Calu3 (cell line): ENCODE measurements at regions not wholly inside any gene's neighbourhood (a gene's known extent, or its start where the extent isn't known, plus 50 kb on each side); places are given as distances from the start of the nearest gene placed in this dataset.

Experiments used
- BruUV-seq: library from RNA; stranded (reverse); fragments of 400-500 nt; replicated peaks from 2 replicates; lab custom pipeline; 2021; lab: Mats Ljungman, UMichigan
- CTCF ChIA-PET: fragments of 300-600 bp; sonication (Branson Sonifier 250); formaldehyde crosslinking; loops from one replicate; lab custom pipeline; 2022; ENCODE audit warnings: antibody characterized with exemption; lab: Charles Lee
- DNase-seq: peaks from one replicate; pipeline ENCODE4 v3.0.0; 2022
- H3K27ac Mint-ChIP-seq: one replicate; pipeline ENCODE4 v1.8.0; 2022; ENCODE audit warnings: mixed read lengths; ENCODE audit not compliant: unreplicated experiment
- H3K27me3 Mint-ChIP-seq: one replicate; pipeline ENCODE4 v1.8.0; 2022; ENCODE audit warnings: mixed read lengths; ENCODE audit not compliant: unreplicated experiment
- H3K36me3 Mint-ChIP-seq: one replicate; pipeline ENCODE4 v1.8.0; 2022; ENCODE audit warnings: mild to moderate bottlenecking, moderate library complexity, mixed read lengths; ENCODE audit not compliant: insufficient read depth, unreplicated experiment
- H3K4me1 Mint-ChIP-seq: one replicate; pipeline ENCODE4 v1.8.0; 2022; ENCODE audit warnings: mild to moderate bottlenecking, low read depth, mixed read lengths; ENCODE audit not compliant: unreplicated experiment
- H3K4me3 Mint-ChIP-seq: one replicate; pipeline ENCODE4 v1.8.0; 2022; ENCODE audit warnings: mild to moderate bottlenecking, low read depth, moderate library complexity, mixed read lengths; ENCODE audit not compliant: unreplicated experiment
- H3K9me3 Mint-ChIP-seq: one replicate; pipeline ENCODE4 v1.8.0; 2022; ENCODE audit warnings: low read depth, mixed read lengths; ENCODE audit not compliant: unreplicated experiment
- intact Hi-C: fragments of 100-400 bp; cut with micrococcal nuclease; formaldehyde crosslinking; loops from one replicate; pipeline ENCODE4 v1.10.0; 2022; ENCODE audit not compliant: unreplicated experiment
- TF ChIP-seq, protein P1 (sequence below): fragments of 200-600 bp; IDR thresholded peaks from one replicate; pipeline ENCODE4 v1.8.0; 2022; ENCODE audit warnings: antibody characterized with exemption; ENCODE audit not compliant: unreplicated experiment

DNA sequence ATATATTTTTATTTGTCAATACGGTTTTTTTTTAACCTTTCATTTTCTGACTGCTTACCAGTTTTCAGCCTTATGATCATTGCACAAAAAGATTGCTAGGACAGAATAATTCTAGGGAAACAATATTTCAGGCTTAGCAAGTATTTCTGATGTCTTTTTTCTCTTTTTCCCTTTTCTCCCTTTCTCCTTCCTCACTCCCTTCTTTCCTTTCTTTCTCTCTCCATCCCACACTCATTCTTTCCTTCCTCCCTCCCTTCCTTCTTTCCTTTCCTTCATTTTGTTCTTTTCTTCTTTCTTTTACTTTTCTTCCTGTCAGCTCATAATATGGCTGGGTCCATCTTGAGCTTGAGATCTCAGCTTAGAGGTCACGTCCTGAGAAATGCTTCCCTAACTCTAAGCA, 601.4 kb upstream of the NOVA1 start:
- Mint-ChIP-seq H3K36me3 (no peaks in the 10 kb centered on the region), H3K27me3 (no peaks in the 10 kb centered on the region), H3K4me1 (no peaks in the 10 kb centered on the region), H3K9me3 (peaks cover 11% of the 10 kb centered on the region), H3K27ac (no peak overlapping the region), H3K4me3 (no peak overlapping the region)
- intact Hi-C loops = no loop called here
- no peak for DNase-seq
- TF ChIP-seq, protein P1, sequence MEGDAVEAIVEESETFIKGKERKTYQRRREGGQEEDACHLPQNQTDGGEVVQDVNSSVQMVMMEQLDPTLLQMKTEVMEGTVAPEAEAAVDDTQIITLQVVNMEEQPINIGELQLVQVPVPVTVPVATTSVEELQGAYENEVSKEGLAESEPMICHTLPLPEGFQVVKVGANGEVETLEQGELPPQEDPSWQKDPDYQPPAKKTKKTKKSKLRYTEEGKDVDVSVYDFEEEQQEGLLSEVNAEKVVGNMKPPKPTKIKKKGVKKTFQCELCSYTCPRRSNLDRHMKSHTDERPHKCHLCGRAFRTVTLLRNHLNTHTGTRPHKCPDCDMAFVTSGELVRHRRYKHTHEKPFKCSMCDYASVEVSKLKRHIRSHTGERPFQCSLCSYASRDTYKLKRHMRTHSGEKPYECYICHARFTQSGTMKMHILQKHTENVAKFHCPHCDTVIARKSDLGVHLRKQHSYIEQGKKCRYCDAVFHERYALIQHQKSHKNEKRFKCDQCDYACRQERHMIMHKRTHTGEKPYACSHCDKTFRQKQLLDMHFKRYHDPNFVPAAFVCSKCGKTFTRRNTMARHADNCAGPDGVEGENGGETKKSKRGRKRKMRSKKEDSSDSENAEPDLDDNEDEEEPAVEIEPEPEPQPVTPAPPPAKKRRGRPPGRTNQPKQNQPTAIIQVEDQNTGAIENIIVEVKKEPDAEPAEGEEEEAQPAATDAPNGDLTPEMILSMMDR = no peak
- no TSS peak for BruUV-seq
- CTCF ChIA-PET = no interaction called here

GRCh38 chr14:27205036-27205435, 607.2 kb upstream of the NOVA1 start:
- H3K4me3 Mint-ChIP-seq = no peak overlapping the region
- no peaks in the 10 kb centered on the region for H3K4me1 Mint-ChIP-seq
- no peak overlapping the region for H3K27ac Mint-ChIP-seq
- H3K36me3 Mint-ChIP-seq = no peaks in the 10 kb centered on the region
- peaks cover 7% of the 10 kb centered on the region for H3K9me3 Mint-ChIP-seq
- intact Hi-C loops = no loop called here
- no TSS peak for BruUV-seq
- DNase-seq = no peak
- TF ChIP-seq, protein P1 = no peak
- H3K27me3 Mint-ChIP-seq = no peaks in the 10 kb centered on the region
- CTCF ChIA-PET = no interaction called here

DNA sequence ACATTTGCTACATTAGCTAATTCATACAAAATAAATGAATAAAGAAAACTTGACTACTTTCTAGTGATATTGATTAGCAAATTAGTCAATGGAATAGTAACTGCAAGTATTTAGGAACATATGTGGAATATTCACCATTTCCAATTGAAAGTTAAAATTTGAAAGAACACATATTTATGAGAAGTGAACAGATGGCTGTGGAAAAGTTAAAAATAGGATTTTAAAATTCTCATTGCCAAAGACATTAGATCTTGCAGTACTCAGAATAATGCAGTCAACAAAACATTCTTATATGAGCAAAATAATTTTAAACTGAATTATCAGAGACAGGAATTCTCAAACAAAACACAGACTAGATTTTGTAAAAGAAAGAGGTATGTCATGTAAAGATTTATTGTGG, 613.9 kb upstream of the NOVA1 start:
- CTCF ChIA-PET = no interaction called here
- Mint-ChIP-seq H3K9me3 (peaks cover 12% of the 10 kb centered on the region), H3K27me3 (no peaks in the 10 kb centered on the region), H3K4me3 (no peak overlapping the region), H3K4me1 (no peaks in the 10 kb centered on the region), H3K36me3 (no peaks in the 10 kb centered on the region), H3K27ac (no peak overlapping the region)
- TF ChIP-seq, protein P1 = no peak
- BruUV-seq = no TSS peak
- no peak for DNase-seq
- intact Hi-C loops = no loop called here

DNA sequence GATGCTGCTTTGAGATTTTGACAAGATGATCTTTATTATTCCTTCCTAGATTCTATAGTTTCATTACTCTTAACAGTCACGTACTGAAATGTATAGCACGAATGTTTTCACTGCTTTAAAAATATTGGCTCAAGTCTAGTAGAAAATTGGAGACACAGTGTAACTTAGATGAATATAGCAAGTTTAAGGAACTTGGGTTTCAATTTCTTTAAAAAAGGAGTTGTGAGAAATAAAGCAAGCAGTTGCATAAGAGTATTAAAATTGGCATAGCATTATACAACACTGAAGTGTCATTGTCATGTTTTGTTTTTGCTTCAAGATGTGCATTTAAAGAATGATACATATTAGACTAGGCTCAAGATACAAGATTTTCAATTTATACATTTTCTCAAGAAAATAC, 624.8 kb upstream of the NOVA1 start:
- no peak for DNase-seq
- CTCF ChIA-PET = no interaction called here
- no peaks in the 10 kb centered on the region for H3K27me3 Mint-ChIP-seq
- H3K36me3 Mint-ChIP-seq = no peaks in the 10 kb centered on the region
- BruUV-seq = no TSS peak
- peaks cover 13% of the 10 kb centered on the region for H3K9me3 Mint-ChIP-seq
- TF ChIP-seq, protein P1 = no peak
- intact Hi-C loops = no loop called here
- no peaks in the 10 kb centered on the region for H3K4me1 Mint-ChIP-seq
- no peak overlapping the region for H3K4me3 Mint-ChIP-seq
- H3K27ac Mint-ChIP-seq = no peak overlapping the region

DNA sequence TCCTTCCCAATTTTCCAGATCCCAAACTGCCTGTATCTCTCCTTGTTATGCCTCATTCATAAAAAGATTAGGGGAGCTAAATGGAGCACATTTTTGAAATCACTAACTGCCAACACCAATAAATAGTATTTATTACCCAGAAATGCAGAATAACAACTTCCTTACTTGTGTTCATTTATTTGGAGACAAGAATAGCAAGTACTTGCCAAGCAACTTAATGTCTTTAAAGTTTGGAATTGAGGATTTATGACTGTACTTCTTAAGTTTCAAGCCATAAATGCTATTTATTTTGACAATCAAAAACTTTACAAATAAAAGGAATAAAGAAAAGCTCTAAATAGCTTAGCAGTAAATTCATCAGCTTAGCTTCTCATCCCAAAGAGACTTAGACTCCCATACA, 626.1 kb upstream of the NOVA1 start:
- Mint-ChIP-seq H3K4me3 (no peak overlapping the region), H3K27ac (no peak overlapping the region), H3K27me3 (no peaks in the 10 kb centered on the region), H3K4me1 (no peaks in the 10 kb centered on the region), H3K36me3 (no peaks in the 10 kb centered on the region), H3K9me3 (peaks cover 13% of the 10 kb centered on the region)
- intact Hi-C loops = no loop called here
- BruUV-seq = no TSS peak
- CTCF ChIA-PET = no interaction called here
- no peak for DNase-seq
- TF ChIP-seq, protein P1 = no peak
